ENCODE measurements at regions not wholly inside any gene's neighbourhood (a gene's known extent, or its start where the extent isn't known, plus 50 kb on each side); places are given as distances from the start of the nearest gene placed in this dataset.
A peak's percentile ranks its signal among the peaks of the same experiment; 100 is the strongest.

- no peak overlapping the region for H3K23ac ChIP-seq (ENCODE audit: low read length in 2 of 2)
- no peaks in the 10 kb centered on the region for H3K9me3 ChIP-seq (ENCODE audit: control insufficient read depth, low read length)
- H3K36me3 ChIP-seq (ENCODE audit: control insufficient read depth in 1 of 2, insufficient read depth in 2 of 2, low read depth in 1 of 2, low read length in 2 of 2), result no peaks in the 10 kb centered on the region
- H2BK15ac ChIP-seq (ENCODE audit: low read depth, poor library complexity, severe bottlenecking), result no peak overlapping the region
- H2AFZ ChIP-seq (ENCODE audit: low read depth, low read length), result no peak overlapping the region
- DNase-seq, result no peak
- H2AK5ac ChIP-seq (ENCODE audit: low read length, severe bottlenecking), result no peak overlapping the region
- no peaks in the 10 kb centered on the region for H3K27me3 ChIP-seq (ENCODE audit: control insufficient read depth in 1 of 2, insufficient read depth in 1 of 2, low read length in 2 of 2)
- H3K9ac ChIP-seq (ENCODE audit: low read length), result no peak overlapping the region
- no peak overlapping the region for H3K14ac ChIP-seq (ENCODE audit: low read length in 2 of 2)
- no peak overlapping the region for H4K91ac ChIP-seq (ENCODE audit: low read length)
- H3K4me2 ChIP-seq (ENCODE audit: low read length, poor library complexity, severe bottlenecking), result no peak overlapping the region
- no peaks in the 10 kb centered on the region for H3K79me1 ChIP-seq (replicated peaks; ENCODE audit: low read length, poor library complexity, severe bottlenecking)
- no peak overlapping the region for H4K8ac ChIP-seq (ENCODE audit: low read length)
- H2BK120ac ChIP-seq (ENCODE audit: low read depth, low read length), result no peak overlapping the region
- no peak overlapping the region for H3K4me3 ChIP-seq (ENCODE audit: insufficient read depth in 1 of 2, low read depth in 1 of 2, low read length in 2 of 2)
- H3K27ac ChIP-seq (ENCODE audit: low read length, poor library complexity, severe bottlenecking), result no peak overlapping the region
- H2BK12ac ChIP-seq (ENCODE audit: low read length in 2 of 2), result no peak overlapping the region
- H2BK5ac ChIP-seq (ENCODE audit: low read depth, low read length, poor library complexity, severe bottlenecking), result no peak overlapping the region
- WGBS, result 90% methylated on average over 1 of the region's 1 CpG
- H3K4me1 ChIP-seq (ENCODE audit: control insufficient read depth, insufficient read depth, low read depth, low read length), result peaks cover 2% of the 10 kb centered on the region
- H3K18ac ChIP-seq (ENCODE audit: low read depth in 1 of 2, low read length in 2 of 2), result no peak overlapping the region
- H3K4ac ChIP-seq (ENCODE audit: low read depth in 1 of 2, low read length in 2 of 2), result no peak overlapping the region
Measured at GRCh38 chr3:157789162-157789561, 285.9 kb upstream of the VEPH1 start.

DNA sequence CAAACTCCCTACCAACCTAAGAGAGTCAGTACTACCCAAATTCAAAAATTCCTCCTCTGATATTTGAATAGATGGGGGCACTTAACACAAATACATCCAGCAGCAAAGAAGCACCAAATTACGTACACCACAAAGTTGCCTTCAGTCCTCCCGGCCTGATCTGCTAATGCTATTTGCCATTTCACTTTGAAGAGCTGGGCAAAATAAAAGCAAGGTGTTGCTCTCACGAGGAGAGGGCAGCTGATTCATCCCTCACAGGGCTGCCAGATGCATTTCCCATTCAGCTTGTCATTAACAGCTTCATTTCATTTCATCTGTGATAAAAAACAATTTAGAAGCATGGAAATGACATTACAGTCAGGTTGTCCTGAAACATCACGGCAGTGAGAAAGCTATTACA is 283.4 kb upstream of the VEPH1 start:
- Histone ChIP-seq H3K14ac (ENCODE audit: low read length in 2 of 2) (no peak overlapping the region), H2BK120ac (ENCODE audit: low read depth, low read length) (no peak overlapping the region), H3K27ac (ENCODE audit: low read length, poor library complexity, severe bottlenecking) (no peak overlapping the region), H4K91ac (ENCODE audit: low read length) (no peak overlapping the region), H3K4ac (ENCODE audit: low read depth in 1 of 2, low read length in 2 of 2) (no peak overlapping the region), H3K4me3 (ENCODE audit: insufficient read depth in 1 of 2, low read depth in 1 of 2, low read length in 2 of 2) (peak overlapping the region in 1 of 2 experiments; percentile 38), H3K27me3 (ENCODE audit: control insufficient read depth in 1 of 2, insufficient read depth in 1 of 2, low read length in 2 of 2) (no peaks in the 10 kb centered on the region), H3K18ac (ENCODE audit: low read depth in 1 of 2, low read length in 2 of 2) (no peak overlapping the region), H3K79me1 (replicated peaks; ENCODE audit: low read length, poor library complexity, severe bottlenecking) (no peaks in the 10 kb centered on the region), H2BK15ac (ENCODE audit: low read depth, poor library complexity, severe bottlenecking) (no peak overlapping the region), H3K9ac (ENCODE audit: low read length) (peak overlapping the region; percentile 49), H2AFZ (ENCODE audit: low read depth, low read length) (no peak overlapping the region), H4K8ac (ENCODE audit: low read length) (no peak overlapping the region), H3K4me1 (ENCODE audit: control insufficient read depth, insufficient read depth, low read depth, low read length) (peaks cover 2% of the 10 kb centered on the region), H2BK5ac (ENCODE audit: low read depth, low read length, poor library complexity, severe bottlenecking) (no peak overlapping the region), H3K4me2 (ENCODE audit: low read length, poor library complexity, severe bottlenecking) (no peak overlapping the region), H3K36me3 (ENCODE audit: control insufficient read depth in 1 of 2, insufficient read depth in 2 of 2, low read depth in 1 of 2, low read length in 2 of 2) (no peaks in the 10 kb centered on the region), H2BK12ac (ENCODE audit: low read length in 2 of 2) (no peak overlapping the region), H3K9me3 (ENCODE audit: control insufficient read depth, low read length) (no peaks in the 10 kb centered on the region), H3K23ac (ENCODE audit: low read length in 2 of 2) (no peak overlapping the region), H2AK5ac (ENCODE audit: low read length, severe bottlenecking) (no peak overlapping the region)
- DNase-seq, result no peak
- WGBS, result 80% methylated on average over 4 of the region's 4 CpGs

DNA sequence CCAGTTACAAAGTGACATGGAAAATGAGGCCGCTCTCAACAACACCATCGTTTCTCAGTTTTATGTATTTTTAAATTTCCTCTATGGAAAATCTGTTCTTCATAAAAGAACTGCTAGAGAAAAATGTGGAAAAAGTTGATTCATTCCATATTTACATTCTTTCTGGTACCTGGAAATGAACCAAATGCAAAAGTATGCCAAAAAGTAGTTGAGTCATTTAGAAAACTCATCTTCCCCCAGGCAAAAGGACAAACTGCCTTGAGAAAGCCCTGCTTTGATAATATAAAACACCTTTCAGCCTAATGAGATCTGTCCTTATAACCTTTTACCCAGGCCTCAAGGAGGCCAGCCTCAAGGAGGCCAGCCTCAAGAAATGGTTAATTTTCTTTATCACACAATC is 283.0 kb upstream of the VEPH1 start:
- Histone ChIP-seq H3K14ac (ENCODE audit: low read length in 2 of 2) (no peak overlapping the region), H3K4me3 (ENCODE audit: insufficient read depth in 1 of 2, low read depth in 1 of 2, low read length in 2 of 2) (peak overlapping the region in 1 of 2 experiments; percentile 40)
- WGBS, result no CpG with 5 or more reads among the region's 2 CpGs

DNA sequence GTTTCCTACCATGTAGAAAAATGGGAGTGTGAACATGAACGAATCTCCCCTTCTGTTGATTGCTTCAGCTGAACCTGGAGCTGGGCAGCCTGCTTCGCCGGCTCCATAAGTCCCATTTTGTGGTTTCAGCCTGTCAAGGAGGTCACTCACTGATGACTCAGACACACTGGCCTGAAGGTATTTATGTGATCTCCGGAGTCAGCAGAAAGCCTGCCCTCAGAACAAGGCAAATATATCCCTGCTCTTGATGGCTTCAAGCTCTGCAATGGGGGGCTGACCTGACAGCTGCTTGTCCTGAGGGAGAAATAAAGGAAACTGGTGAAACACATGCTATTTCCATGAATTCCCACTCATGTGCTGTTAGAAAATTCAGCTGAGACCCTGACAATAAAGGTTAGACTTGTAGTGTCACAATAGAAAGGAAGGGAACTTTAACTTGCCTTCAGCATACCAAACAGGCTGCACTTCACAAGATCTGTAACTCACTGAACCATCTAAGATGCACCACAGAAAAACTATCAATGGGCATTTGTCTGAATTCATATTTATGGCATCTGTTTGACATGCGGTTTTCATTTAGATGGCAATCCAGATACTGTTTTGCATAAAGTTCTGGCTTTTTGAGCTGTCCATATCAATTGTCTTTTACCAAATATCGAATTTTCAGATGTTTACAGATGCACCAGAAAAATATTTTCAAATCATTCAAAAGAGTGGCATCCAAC is 282.0 kb upstream of the VEPH1 start:
- no peak overlapping the region for H4K91ac ChIP-seq (ENCODE audit: low read length)
- H2AFZ ChIP-seq (ENCODE audit: low read depth, low read length), result no peak overlapping the region
- H3K4me3 ChIP-seq (ENCODE audit: insufficient read depth in 1 of 2, low read depth in 1 of 2, low read length in 2 of 2), result peak overlapping the region in 1 of 2 experiments; percentile 40
- no peak overlapping the region for H2BK12ac ChIP-seq (ENCODE audit: low read length in 2 of 2)
- peaks cover 2% of the 10 kb centered on the region for H3K4me1 ChIP-seq (ENCODE audit: control insufficient read depth, insufficient read depth, low read depth, low read length)
- WGBS, result 24% methylated on average over 6 of the region's 6 CpGs
- H3K9ac ChIP-seq (ENCODE audit: low read length), result peak overlapping the region; percentile 54
- peak; percentile 86 for DNase-seq
- peak overlapping the region; percentile 7 for H3K4me2 ChIP-seq (ENCODE audit: low read length, poor library complexity, severe bottlenecking)
- no peak overlapping the region for H2BK120ac ChIP-seq (ENCODE audit: low read depth, low read length)
- no peaks in the 10 kb centered on the region for H3K79me1 ChIP-seq (replicated peaks; ENCODE audit: low read length, poor library complexity, severe bottlenecking)
- H3K23ac ChIP-seq (ENCODE audit: low read length in 2 of 2), result no peak overlapping the region
- H2BK5ac ChIP-seq (ENCODE audit: low read depth, low read length, poor library complexity, severe bottlenecking), result no peak overlapping the region
- H3K27me3 ChIP-seq (ENCODE audit: control insufficient read depth in 1 of 2, insufficient read depth in 1 of 2, low read length in 2 of 2), result no peaks in the 10 kb centered on the region
- H2AK5ac ChIP-seq (ENCODE audit: low read length, severe bottlenecking), result no peak overlapping the region
- H3K27ac ChIP-seq (ENCODE audit: low read length, poor library complexity, severe bottlenecking), result peak overlapping the region; percentile 63
- no peaks in the 10 kb centered on the region for H3K36me3 ChIP-seq (ENCODE audit: control insufficient read depth in 1 of 2, insufficient read depth in 2 of 2, low read depth in 1 of 2, low read length in 2 of 2)
- H3K4ac ChIP-seq (ENCODE audit: low read depth in 1 of 2, low read length in 2 of 2), result no peak overlapping the region
- no peak overlapping the region for H2BK15ac ChIP-seq (ENCODE audit: low read depth, poor library complexity, severe bottlenecking)
- H4K8ac ChIP-seq (ENCODE audit: low read length), result no peak overlapping the region
- no peak overlapping the region for H3K14ac ChIP-seq (ENCODE audit: low read length in 2 of 2)
- no peaks in the 10 kb centered on the region for H3K9me3 ChIP-seq (ENCODE audit: control insufficient read depth, low read length)
- H3K18ac ChIP-seq (ENCODE audit: low read depth in 1 of 2, low read length in 2 of 2), result no peak overlapping the region

More for the DNA sequence above, 283.0 kb upstream of the VEPH1 start:
- H2BK120ac ChIP-seq (ENCODE audit: low read depth, low read length), result no peak overlapping the region
- no peaks in the 10 kb centered on the region for H3K79me1 ChIP-seq (replicated peaks; ENCODE audit: low read length, poor library complexity, severe bottlenecking)
- H3K9ac ChIP-seq (ENCODE audit: low read length), result peak overlapping the region; percentile 54
- no peaks in the 10 kb centered on the region for H3K36me3 ChIP-seq (ENCODE audit: control insufficient read depth in 1 of 2, insufficient read depth in 2 of 2, low read depth in 1 of 2, low read length in 2 of 2)
- no peak overlapping the region for H2BK5ac ChIP-seq (ENCODE audit: low read depth, low read length, poor library complexity, severe bottlenecking)
- no peak overlapping the region for H2AK5ac ChIP-seq (ENCODE audit: low read length, severe bottlenecking)
- H3K18ac ChIP-seq (ENCODE audit: low read depth in 1 of 2, low read length in 2 of 2), result no peak overlapping the region
- no peak overlapping the region for H2BK15ac ChIP-seq (ENCODE audit: low read depth, poor library complexity, severe bottlenecking)
- no peak overlapping the region for H2AFZ ChIP-seq (ENCODE audit: low read depth, low read length)
- no peaks in the 10 kb centered on the region for H3K9me3 ChIP-seq (ENCODE audit: control insufficient read depth, low read length)
- no peak overlapping the region for H4K8ac ChIP-seq (ENCODE audit: low read length)
- no peak for DNase-seq
- peaks cover 2% of the 10 kb centered on the region for H3K4me1 ChIP-seq (ENCODE audit: control insufficient read depth, insufficient read depth, low read depth, low read length)
- H3K27ac ChIP-seq (ENCODE audit: low read length, poor library complexity, severe bottlenecking), result no peak overlapping the region
- H3K4me2 ChIP-seq (ENCODE audit: low read length, poor library complexity, severe bottlenecking), result no peak overlapping the region
- no peak overlapping the region for H3K4ac ChIP-seq (ENCODE audit: low read depth in 1 of 2, low read length in 2 of 2)
- no peaks in the 10 kb centered on the region for H3K27me3 ChIP-seq (ENCODE audit: control insufficient read depth in 1 of 2, insufficient read depth in 1 of 2, low read length in 2 of 2)
- no peak overlapping the region for H4K91ac ChIP-seq (ENCODE audit: low read length)
- H3K23ac ChIP-seq (ENCODE audit: low read length in 2 of 2), result no peak overlapping the region
- no peak overlapping the region for H2BK12ac ChIP-seq (ENCODE audit: low read length in 2 of 2)

All from mesenchymal stem cell (in vitro differentiated cells and primary cell).